IMR-90 (cell line): ENCODE measurements at regions not wholly inside any gene's neighbourhood (a gene's known extent, or its start where the extent isn't known, plus 50 kb on each side); places are given as distances from the start of the nearest gene placed in this dataset.

ENCODE experiments used
- ATAC-seq: fragments of 200-7000 bp; cut with Tn5 transposase; 2 replicates; pipeline ENCODE4 v1.9.1; 2020; ENCODE audit warnings: low read depth, mild to moderate bottlenecking, moderate library complexity
- BruUV-seq: library from RNA; stranded (reverse); fragments of 400-500 nt; replicated peaks from 2 replicates; lab custom pipeline; 2021; lab: Mats Ljungman, UMichigan
- CTCF ChIA-PET: fragments of 300-600 bp; formaldehyde crosslinking; extraction: SDS; loops from one replicate; lab custom pipeline; 2021; ENCODE audit warnings: antibody characterized with exemption; lab: Yijun Ruan, JAX
- POLR2A ChIA-PET: fragments of 300-600 bp; sonication (Branson Sonifier 250); formaldehyde crosslinking; loops from one replicate; lab custom pipeline; 2022; ENCODE audit warnings: antibody characterized with exemption; ENCODE audit not compliant: unreplicated experiment; lab: Charles Lee
- DNase-seq: peaks from one replicate; pipeline ENCODE4 v3.0.0; 2013
- H2AFZ ChIP-seq: replicated peaks from 2 replicates; pipeline ENCODE3; 2013; ENCODE audit warnings: low read length, mild to moderate bottlenecking; ENCODE audit not compliant: poor library complexity
- H2AK5ac ChIP-seq: 2 replicates; pipeline ENCODE4 v1.6.1; 2013; ENCODE audit warnings: low read depth, low read length, inconsistent platforms
- H2AK9ac ChIP-seq: replicated peaks from 2 replicates; pipeline ENCODE3; 2013; ENCODE audit warnings: mild to moderate bottlenecking, low read depth, low read length, moderate library complexity; ENCODE audit not compliant: poor library complexity
- H2BK120ac ChIP-seq: 2 replicates; pipeline ENCODE4 v1.6.1; 2013; ENCODE audit warnings: low read depth, low read length, inconsistent platforms
- H2BK15ac ChIP-seq: 3 replicates; pipeline ENCODE4 v1.6.1; 2013; ENCODE audit warnings: low read depth, low read length, inconsistent platforms
- H2BK20ac ChIP-seq: 2 replicates; pipeline ENCODE4 v1.6.1; 2013; ENCODE audit warnings: low read depth, mild to moderate bottlenecking, inconsistent platforms, low read length, moderate library complexity
- H2BK5ac ChIP-seq: 2 replicates; pipeline ENCODE4 v1.6.1; 2013; ENCODE audit warnings: mild to moderate bottlenecking, low read depth, low read length, inconsistent platforms; ENCODE audit not compliant: poor library complexity, severe bottlenecking
- H3K14ac ChIP-seq: replicated peaks from 2 replicates; pipeline ENCODE4 v1.6.1; 2013; ENCODE audit warnings: low read depth, low read length, inconsistent platforms
- H3K18ac ChIP-seq: 2 replicates; pipeline ENCODE4 v1.6.1; 2013; ENCODE audit warnings: low read depth, low read length, control low read depth
- H3K23ac ChIP-seq: 2 replicates; pipeline ENCODE4 v1.6.1; 2013; ENCODE audit warnings: low read depth, low read length, inconsistent platforms
- H3K27ac ChIP-seq: 2 replicates; pipeline ENCODE4 v1.5.1; 2013; ENCODE audit warnings: mild to moderate bottlenecking, control low read depth, low read length; ENCODE audit not compliant: insufficient read depth
- H3K27me3 ChIP-seq: 2 replicates; pipeline ENCODE4 v1.6.1; 2013; ENCODE audit warnings: low read length; ENCODE audit not compliant: control insufficient read depth, insufficient read depth
- H3K36me3 ChIP-seq: 2 replicates; pipeline ENCODE4 v1.6.1; 2013; ENCODE audit warnings: low read length, mixed read lengths; ENCODE audit not compliant: control insufficient read depth, insufficient read depth
- H3K4ac ChIP-seq: 2 replicates; pipeline ENCODE4 v1.6.1; 2013; ENCODE audit warnings: low read depth, low read length, inconsistent platforms
- H3K4me1 ChIP-seq: 2 replicates; pipeline ENCODE4 v1.6.1; 2013; ENCODE audit warnings: low read length, mixed read lengths; ENCODE audit not compliant: control insufficient read depth, insufficient read depth
- H3K4me2 ChIP-seq: 2 replicates; pipeline ENCODE4 v1.6.1; 2013; ENCODE audit warnings: low read depth, mild to moderate bottlenecking, control low read depth, low read length, moderate library complexity
- H3K4me3 ChIP-seq: 2 replicates; pipeline ENCODE4 v1.5.1; 2013; ENCODE audit warnings: low read depth, mild to moderate bottlenecking, control low read depth, low read length, moderate library complexity; ENCODE audit not compliant: insufficient read depth
- H3K56ac ChIP-seq: 2 replicates; pipeline ENCODE4 v1.6.1; 2013; ENCODE audit warnings: low read length, inconsistent platforms; ENCODE audit not compliant: insufficient read depth; ENCODE audit errors: extremely low read depth
- H3K79me1 ChIP-seq, 2 experiments: 2 replicates each; pipeline ENCODE4 v1.6.1; 2013; ENCODE audit warnings: low read length in 2 of 2, inconsistent platforms in 1 of 2, low read depth in 1 of 2
- H3K9ac ChIP-seq: 2 replicates; pipeline ENCODE4 v1.6.1; 2013; ENCODE audit warnings: low read depth, low read length, control low read depth
- H3K9me1 ChIP-seq: 2 replicates; pipeline ENCODE4 v1.6.1; 2013; ENCODE audit warnings: low read length, inconsistent platforms; ENCODE audit not compliant: insufficient read depth
- H3K9me3 ChIP-seq: 2 replicates; pipeline ENCODE4 v1.6.1; 2013; ENCODE audit warnings: low read length; ENCODE audit not compliant: control insufficient read depth, insufficient read depth
- H4K20me1 ChIP-seq: 2 replicates; pipeline ENCODE4 v1.6.1; 2013; ENCODE audit warnings: low read length, inconsistent platforms; ENCODE audit not compliant: insufficient read depth
- H4K5ac ChIP-seq: 2 replicates; pipeline ENCODE4 v1.6.1; 2013; ENCODE audit warnings: mild to moderate bottlenecking, low read depth, low read length, control low read depth
- H4K8ac ChIP-seq, 2 experiments: 2 replicates each; pipeline ENCODE4 v1.6.1; 2013; ENCODE audit warnings: low read depth in 2 of 2, low read length in 2 of 2, control low read depth in 1 of 2, inconsistent platforms in 1 of 2
- H4K91ac ChIP-seq: 2 replicates; pipeline ENCODE4 v1.6.1; 2013; ENCODE audit warnings: low read depth, low read length, inconsistent platforms; ENCODE audit not compliant: insufficient read depth
- CEBPB ChIP-seq: IDR thresholded peaks from 2 replicates; pipeline ENCODE4 v1.6.1; 2012; ENCODE audit warnings: low read depth, low read length, improper control_type of control experiment
- CHD1 ChIP-seq: IDR thresholded peaks from 2 replicates; pipeline ENCODE4 v1.6.1; 2012; ENCODE audit warnings: low read depth, low read length, improper control_type of control experiment
- FOS ChIP-seq: fragments of 150-350 bp; IDR thresholded peaks from 2 replicates; pipeline ENCODE4 v1.6.1; 2016; ENCODE audit warnings: low read depth, low read length
- NFE2L2 ChIP-seq: fragments of 150-350 bp; IDR thresholded peaks from 2 replicates; pipeline ENCODE4 v1.6.1; 2016; ENCODE audit warnings: low read depth, mild to moderate bottlenecking, low read length
- POLR2A ChIP-seq: IDR thresholded peaks from 2 replicates; pipeline ENCODE4 v1.6.1; 2012; ENCODE audit warnings: mild to moderate bottlenecking, low read depth, low read length
- RAD21 ChIP-seq: IDR thresholded peaks from 2 replicates; pipeline ENCODE4 v1.6.1; 2012; ENCODE audit warnings: low read length, improper control_type of control experiment
- RCOR1 ChIP-seq: IDR thresholded peaks from 2 replicates; pipeline ENCODE4 v1.6.1; 2012; ENCODE audit warnings: mild to moderate bottlenecking, low read length, improper control_type of control experiment; ENCODE audit not compliant: insufficient replicate concordance
- RFX5 ChIP-seq: IDR thresholded peaks from 2 replicates; pipeline ENCODE4 v1.8.0; 2012; ENCODE audit warnings: low read depth, mild to moderate bottlenecking, low read length, moderate library complexity
- SMC3 ChIP-seq: fragments of 150-350 bp; IDR thresholded peaks from 2 replicates; pipeline ENCODE4 v1.6.1; 2016; ENCODE audit warnings: low read depth, mild to moderate bottlenecking, antibody characterized with exemption, low read length, moderate library complexity
- dilution Hi-C: fragments of 300-500 bp; cut with HindIII; formaldehyde crosslinking; loops from one replicate; pipeline ENCODE4 v1.14.3; 2018; ENCODE audit warnings: low sequenced_read_pairs; ENCODE audit not compliant: unreplicated experiment
- in situ Hi-C: fragments of 300-500 bp; cut with MboI; formaldehyde crosslinking; loops from 3 replicates; pipeline ENCODE4 v1.14.3; 2019; ENCODE audit warnings: low sequenced_read_pairs, inconsistent platforms, mixed read lengths
- intact Hi-C: fragments of 100-400 bp; cut with micrococcal nuclease; formaldehyde crosslinking; loops from 2 replicates; pipeline ENCODE4 v1.10.0; 2022
- TF ChIP-seq, protein P1 (sequence below): fragments of 150-350 bp; IDR thresholded peaks from 2 replicates; pipeline ENCODE4 v1.6.1; 2017; ENCODE audit warnings: mild to moderate bottlenecking, antibody characterized with exemption, low read length, low read depth
- TF ChIP-seq, protein P2 (sequence below): conservative IDR thresholded peaks from 2 replicates; pipeline ENCODE4 v1.5.1; 2012; ENCODE audit warnings: mild to moderate bottlenecking, low read depth, low read length, improper control_type of control experiment
- TF ChIP-seq, protein P3 (sequence below): fragments of 150-350 bp; IDR thresholded peaks from 2 replicates; pipeline ENCODE4 v1.6.1; 2016; ENCODE audit warnings: low read depth, mild to moderate bottlenecking, low read length, moderate library complexity, borderline replicate concordance

DNA sequence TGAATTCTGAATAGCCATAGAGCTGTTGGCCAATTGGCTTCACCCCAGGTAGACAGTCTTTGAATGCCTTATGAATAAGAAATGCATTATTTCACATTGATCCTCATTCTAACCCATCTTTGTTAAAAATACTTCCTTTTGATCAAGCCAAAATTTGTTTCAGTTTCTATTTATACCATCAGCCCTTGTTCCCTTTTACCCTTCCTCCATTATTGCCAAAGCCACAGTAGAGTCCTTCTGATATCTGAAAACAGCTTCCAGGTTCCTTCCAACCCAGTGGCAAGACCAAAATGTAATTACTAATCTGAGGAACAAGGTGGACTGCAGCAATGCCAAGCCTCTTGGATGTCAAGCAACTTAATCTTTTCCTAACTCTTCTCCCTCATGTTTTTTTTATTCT lies 458.8 kb downstream of the BUD13 start:
- in situ Hi-C loops: no loop called here

More for the DNA sequence above, 458.8 kb downstream of the BUD13 start:
- Histone ChIP-seq H2BK15ac (no peak overlapping the region), H3K27ac (no peak overlapping the region), H3K56ac (no peak overlapping the region), H4K20me1 (no peaks in the 10 kb centered on the region), H3K27me3 (no peaks in the 10 kb centered on the region), H3K9me1 (no peaks in the 10 kb centered on the region; the same call in 1 of the 2 replicates), H3K4me1 (no peaks in the 10 kb centered on the region), H2BK20ac (no peak overlapping the region), H3K4me3 (no peak overlapping the region), H3K4ac (no peak overlapping the region), H3K14ac (no peak overlapping the region), H3K9ac (no peak overlapping the region), H3K79me1 (no peaks in the 10 kb centered on the region), H2BK120ac (no peak overlapping the region), H2AK9ac (no peak overlapping the region), H3K4me2 (no peak overlapping the region), H2AK5ac (no peak overlapping the region), H4K5ac (no peak overlapping the region), H3K36me3 (no peaks in the 10 kb centered on the region), H3K9me3 (no peaks in the 10 kb centered on the region), H4K8ac (no peak overlapping the region), H2AFZ (no peak overlapping the region), H4K91ac (no peak overlapping the region), H2BK5ac (no peak overlapping the region), H3K18ac (no peak overlapping the region), H3K23ac (no peak overlapping the region)
- ChIA-PET POLR2A (interaction anchor here (0.7 kb wide), 1 partner anchor 1130 kb away, joined by 3 read pairs; no protein-coding TSS in a partner anchor), CTCF (no interaction called here)
- BruUV-seq: no TSS peak
- DNase-seq (no peak), ATAC-seq (no peak)
- intact Hi-C loops: no loop called here
- no peak for TF ChIP-seq SMC3
- TF ChIP-seq CHD1: no peak
- no peak for TF ChIP-seq NFE2L2
- TF ChIP-seq RCOR1: no peak
- TF ChIP-seq RFX5: no peak
- no peak for TF ChIP-seq RAD21
- no peak for TF ChIP-seq CEBPB
- TF ChIP-seq, protein P1, sequence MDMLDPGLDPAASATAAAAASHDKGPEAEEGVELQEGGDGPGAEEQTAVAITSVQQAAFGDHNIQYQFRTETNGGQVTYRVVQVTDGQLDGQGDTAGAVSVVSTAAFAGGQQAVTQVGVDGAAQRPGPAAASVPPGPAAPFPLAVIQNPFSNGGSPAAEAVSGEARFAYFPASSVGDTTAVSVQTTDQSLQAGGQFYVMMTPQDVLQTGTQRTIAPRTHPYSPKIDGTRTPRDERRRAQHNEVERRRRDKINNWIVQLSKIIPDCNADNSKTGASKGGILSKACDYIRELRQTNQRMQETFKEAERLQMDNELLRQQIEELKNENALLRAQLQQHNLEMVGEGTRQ: no peak
- TF ChIP-seq, protein P2, sequence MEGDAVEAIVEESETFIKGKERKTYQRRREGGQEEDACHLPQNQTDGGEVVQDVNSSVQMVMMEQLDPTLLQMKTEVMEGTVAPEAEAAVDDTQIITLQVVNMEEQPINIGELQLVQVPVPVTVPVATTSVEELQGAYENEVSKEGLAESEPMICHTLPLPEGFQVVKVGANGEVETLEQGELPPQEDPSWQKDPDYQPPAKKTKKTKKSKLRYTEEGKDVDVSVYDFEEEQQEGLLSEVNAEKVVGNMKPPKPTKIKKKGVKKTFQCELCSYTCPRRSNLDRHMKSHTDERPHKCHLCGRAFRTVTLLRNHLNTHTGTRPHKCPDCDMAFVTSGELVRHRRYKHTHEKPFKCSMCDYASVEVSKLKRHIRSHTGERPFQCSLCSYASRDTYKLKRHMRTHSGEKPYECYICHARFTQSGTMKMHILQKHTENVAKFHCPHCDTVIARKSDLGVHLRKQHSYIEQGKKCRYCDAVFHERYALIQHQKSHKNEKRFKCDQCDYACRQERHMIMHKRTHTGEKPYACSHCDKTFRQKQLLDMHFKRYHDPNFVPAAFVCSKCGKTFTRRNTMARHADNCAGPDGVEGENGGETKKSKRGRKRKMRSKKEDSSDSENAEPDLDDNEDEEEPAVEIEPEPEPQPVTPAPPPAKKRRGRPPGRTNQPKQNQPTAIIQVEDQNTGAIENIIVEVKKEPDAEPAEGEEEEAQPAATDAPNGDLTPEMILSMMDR: no peak
- TF ChIP-seq FOS: no peak
- no peak for TF ChIP-seq POLR2A
- TF ChIP-seq, protein P3, sequence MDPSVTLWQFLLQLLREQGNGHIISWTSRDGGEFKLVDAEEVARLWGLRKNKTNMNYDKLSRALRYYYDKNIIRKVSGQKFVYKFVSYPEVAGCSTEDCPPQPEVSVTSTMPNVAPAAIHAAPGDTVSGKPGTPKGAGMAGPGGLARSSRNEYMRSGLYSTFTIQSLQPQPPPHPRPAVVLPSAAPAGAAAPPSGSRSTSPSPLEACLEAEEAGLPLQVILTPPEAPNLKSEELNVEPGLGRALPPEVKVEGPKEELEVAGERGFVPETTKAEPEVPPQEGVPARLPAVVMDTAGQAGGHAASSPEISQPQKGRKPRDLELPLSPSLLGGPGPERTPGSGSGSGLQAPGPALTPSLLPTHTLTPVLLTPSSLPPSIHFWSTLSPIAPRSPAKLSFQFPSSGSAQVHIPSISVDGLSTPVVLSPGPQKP: no peak
- dilution Hi-C loops: no loop called here
